AG09319 (cell line): ENCODE measurements at regions not wholly inside any gene's neighbourhood (a gene's known extent, or its start where the extent isn't known, plus 50 kb on each side); places are given as distances from the start of the nearest gene placed in this dataset.

Experiments
- DNase-seq: peaks from one replicate; pipeline ENCODE4 v3.0.0-alpha.2; 2010; ENCODE audit warnings: low read depth; ENCODE audit errors: extremely low read depth
- CTCF ChIP-seq: IDR thresholded peaks from 2 replicates; pipeline ENCODE4 v1.5.1; 2011; ENCODE audit warnings: low read depth, mild to moderate bottlenecking, inconsistent platforms, low read length, moderate library complexity

GRCh38 chr12:30840715-30841114 lies 85.8 kb upstream of the TSPAN11 start:
- TF ChIP-seq CTCF = no peak

GRCh38 chr12:30839643-30840220 lies 85.0 kb upstream of the CAPRIN2 start:
- no peak for TF ChIP-seq CTCF
- no peak for DNase-seq

More at GRCh38 chr12:30840715-30841114, 85.8 kb upstream of the TSPAN11 start:
- no peak for DNase-seq

DNA sequence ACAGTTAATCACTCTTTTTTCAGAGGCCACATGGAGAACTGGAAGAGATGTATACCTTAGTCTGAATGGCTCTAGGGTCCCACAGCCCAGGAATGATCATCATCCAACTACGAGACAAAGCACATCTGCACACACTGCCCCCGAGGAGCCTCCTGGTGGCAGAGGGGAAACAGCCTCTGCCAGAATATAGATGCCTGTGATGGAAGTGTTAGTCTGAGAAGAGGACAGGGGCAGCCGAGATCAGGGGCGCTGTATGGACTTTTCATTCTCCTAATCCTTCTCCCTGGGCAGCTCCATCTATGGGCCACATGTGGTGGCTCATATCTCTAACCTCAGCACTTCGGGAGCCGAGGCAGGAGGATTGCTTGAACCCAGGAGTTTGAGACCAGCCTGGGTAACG lies 82.8 kb upstream of the CAPRIN2 start:
- TF ChIP-seq CTCF = no peak

DNA sequence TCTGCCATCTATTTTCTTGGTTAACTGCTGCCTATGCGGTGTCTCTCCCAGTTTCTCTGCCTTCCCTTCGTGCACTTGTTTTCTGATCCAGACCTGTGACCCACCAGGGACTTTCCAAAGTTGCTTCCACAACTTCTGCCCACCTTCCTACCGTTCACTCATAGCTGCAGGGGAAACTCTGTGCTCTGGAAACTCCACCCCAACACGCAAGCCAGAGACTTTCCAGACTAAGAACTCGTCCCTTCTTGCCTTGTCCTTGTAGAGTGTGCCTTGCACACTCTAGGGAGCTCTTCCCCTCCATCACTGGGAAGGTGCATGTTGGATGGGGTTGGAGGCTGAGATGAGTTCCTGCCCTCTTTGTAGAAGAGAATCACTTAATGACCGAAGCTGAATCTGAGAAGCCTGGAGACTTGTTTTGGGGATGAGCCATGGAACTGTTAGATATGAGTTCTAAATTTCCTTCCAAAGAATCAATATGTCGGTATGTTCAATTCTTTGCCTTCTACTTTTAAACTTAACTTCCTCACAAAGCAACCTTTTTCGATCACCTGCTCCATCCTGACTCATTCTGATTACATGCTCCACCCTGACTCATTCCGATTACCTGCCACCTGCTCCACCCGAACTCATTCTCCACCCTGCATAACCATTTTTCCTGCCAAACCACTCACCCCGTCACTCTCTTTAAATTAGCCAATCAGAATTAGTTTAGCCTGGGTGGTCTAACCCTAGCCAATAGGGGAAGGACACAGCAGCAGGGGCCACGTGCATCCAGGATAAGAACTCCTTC lies 82.1 kb upstream of the CAPRIN2 start:
- TF ChIP-seq CTCF = no peak
- no peak for DNase-seq

More for the DNA sequence above, 82.8 kb upstream of the CAPRIN2 start:
- DNase-seq = no peak

- no peak for DNase-seq
- no peak for TF ChIP-seq CTCF
Observed at GRCh38 chr12:30835216-30835615, 80.5 kb upstream of the CAPRIN2 start.

DNA sequence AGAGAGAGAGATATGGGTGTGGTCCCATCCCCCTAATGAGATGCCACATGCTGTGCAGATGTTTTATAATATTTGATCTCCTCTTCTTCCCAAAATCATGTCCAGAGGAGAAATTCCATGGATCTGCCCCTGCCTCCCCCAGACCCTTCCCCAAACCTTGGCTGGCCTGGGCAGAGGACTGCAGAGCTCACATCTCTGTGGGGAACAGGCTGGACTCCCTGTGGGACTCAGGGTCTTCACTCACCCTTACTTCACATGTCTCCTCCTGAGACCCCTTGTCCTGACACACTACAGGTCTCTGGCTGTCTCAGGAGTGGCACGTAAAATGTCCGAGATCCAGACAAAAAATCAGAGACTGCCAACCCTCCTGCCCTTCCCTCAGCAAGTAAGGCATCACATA lies 76.0 kb upstream of the CAPRIN2 start:
- TF ChIP-seq CTCF = no peak
- no peak for DNase-seq

GRCh38 chr12:30829876-30830275 lies 75.1 kb upstream of the CAPRIN2 start:
- no peak for DNase-seq
- TF ChIP-seq CTCF = no peak
